GM06990 (cell line): ENCODE measurements at regions not wholly inside any gene's neighbourhood (a gene's known extent, or its start where the extent isn't known, plus 50 kb on each side); places are given as distances from the start of the nearest gene placed in this dataset.

ENCODE experiments used
- DNase-seq: peaks from one replicate; pipeline ENCODE4 v3.0.0-alpha.2; 2011; ENCODE audit not compliant: insufficient read length; ENCODE audit errors: extremely low read depth
- H3K27me3 ChIP-seq: replicated peaks from 2 replicates; pipeline ENCODE4 v1.6.0; 2011; ENCODE audit warnings: low read length; ENCODE audit not compliant: control insufficient read depth, insufficient read depth
- H3K36me3 ChIP-seq: 2 replicates; pipeline ENCODE4 v1.5.1; 2011; ENCODE audit warnings: low read length; ENCODE audit not compliant: control insufficient read depth, insufficient read depth
- H3K4me3 ChIP-seq: replicated peaks from 2 replicates; pipeline ENCODE4 v1.5.1; 2011; ENCODE audit warnings: low read depth, mild to moderate bottlenecking, control low read depth, low read length
- CTCF ChIP-seq: IDR thresholded peaks from 2 replicates; pipeline ENCODE4 v1.5.1; 2011; ENCODE audit warnings: low read length, control low read depth, mild to moderate bottlenecking, inconsistent platforms; ENCODE audit not compliant: insufficient read depth, poor library complexity, severe bottlenecking

- no peak for DNase-seq
- H3K27me3 ChIP-seq = no peaks in the 10 kb centered on the region
- no peak for TF ChIP-seq CTCF
- H3K4me3 ChIP-seq = no peak overlapping the region
- H3K36me3 ChIP-seq = no peaks in the 10 kb centered on the region
These were observed 902.3 kb upstream of the MIR17HG start for GRCh38 chr13:90445179-90445578.

- no peak for TF ChIP-seq CTCF
- H3K4me3 ChIP-seq = no peak overlapping the region
- H3K27me3 ChIP-seq = no peaks in the 10 kb centered on the region
- H3K36me3 ChIP-seq = no peaks in the 10 kb centered on the region
- DNase-seq = no peak
These were observed 900.3 kb upstream of the MIR17HG start for GRCh38 chr13:90447034-90447733.

GRCh38 chr13:90447734-90448101, 899.8 kb upstream of the MIR17HG start:
- no peak for TF ChIP-seq CTCF
- Histone ChIP-seq H3K27me3 (no peaks in the 10 kb centered on the region), H3K36me3 (no peaks in the 10 kb centered on the region), H3K4me3 (no peak overlapping the region)
- no peak for DNase-seq

GRCh38 chr13:90448466-90449037, 898.9 kb upstream of the MIR17HG start:
- Histone ChIP-seq H3K36me3 (no peaks in the 10 kb centered on the region), H3K4me3 (no peak overlapping the region), H3K27me3 (no peaks in the 10 kb centered on the region)
- DNase-seq = no peak
- no peak for TF ChIP-seq CTCF

GRCh38 chr13:90453342-90453741, 894.1 kb upstream of the MIR17HG start:
- Histone ChIP-seq H3K36me3 (no peaks in the 10 kb centered on the region), H3K27me3 (no peaks in the 10 kb centered on the region), H3K4me3 (no peak overlapping the region)
- DNase-seq = no peak
- TF ChIP-seq CTCF = no peak
